ENCODE measurements at regions not wholly inside any gene's neighbourhood (a gene's known extent, or its start where the extent isn't known, plus 50 kb on each side); places are given as distances from the start of the nearest gene placed in this dataset.

GRCh38 chr18:43590182-43590903, 313.1 kb upstream of the SYT4 start:
- no peak overlapping the region for H3K4me3 Mint-ChIP-seq
- H3K36me3 Mint-ChIP-seq (ENCODE audit: low read depth): no peaks in the 10 kb centered on the region
- no peaks in the 10 kb centered on the region for H3K9me3 Mint-ChIP-seq
- no peaks in the 10 kb centered on the region for H3K4me1 Mint-ChIP-seq
- ChIA-PET CTCF (interaction anchor here (1.4 kb wide), 1 partner anchor 1476 kb away, joined by 3 read pairs; no protein-coding TSS in a partner anchor), POLR2A (no interaction called here)
- H3K27ac Mint-ChIP-seq: no peak overlapping the region
- no peaks in the 10 kb centered on the region for H3K27me3 Mint-ChIP-seq
- no peak for DNase-seq

DNA sequence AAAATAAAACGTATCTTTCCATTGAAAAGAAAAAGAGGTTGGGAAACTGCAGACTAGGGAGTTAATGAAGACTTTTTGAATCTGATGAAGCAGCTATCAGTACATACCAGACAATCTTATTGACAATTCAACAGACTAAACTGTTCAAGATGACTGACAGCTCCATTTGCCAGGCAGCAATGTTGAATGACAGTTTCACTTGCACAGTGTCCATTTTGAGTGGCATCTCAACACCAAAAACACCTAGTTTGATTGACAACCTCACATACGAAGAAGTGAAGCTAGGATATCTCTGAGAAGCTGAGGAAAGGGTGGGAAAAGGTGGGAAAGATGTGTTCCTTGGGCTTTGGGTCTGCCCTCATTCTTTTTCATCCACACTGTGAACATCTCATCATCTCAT, 315.0 kb upstream of the SYT4 start:
- CTCF ChIA-PET: interaction anchor here (1.0 kb wide), 1 partner anchor 1478 kb away, joined by 3 read pairs; no protein-coding TSS in a partner anchor
- POLR2A ChIA-PET: no interaction called here

DNA sequence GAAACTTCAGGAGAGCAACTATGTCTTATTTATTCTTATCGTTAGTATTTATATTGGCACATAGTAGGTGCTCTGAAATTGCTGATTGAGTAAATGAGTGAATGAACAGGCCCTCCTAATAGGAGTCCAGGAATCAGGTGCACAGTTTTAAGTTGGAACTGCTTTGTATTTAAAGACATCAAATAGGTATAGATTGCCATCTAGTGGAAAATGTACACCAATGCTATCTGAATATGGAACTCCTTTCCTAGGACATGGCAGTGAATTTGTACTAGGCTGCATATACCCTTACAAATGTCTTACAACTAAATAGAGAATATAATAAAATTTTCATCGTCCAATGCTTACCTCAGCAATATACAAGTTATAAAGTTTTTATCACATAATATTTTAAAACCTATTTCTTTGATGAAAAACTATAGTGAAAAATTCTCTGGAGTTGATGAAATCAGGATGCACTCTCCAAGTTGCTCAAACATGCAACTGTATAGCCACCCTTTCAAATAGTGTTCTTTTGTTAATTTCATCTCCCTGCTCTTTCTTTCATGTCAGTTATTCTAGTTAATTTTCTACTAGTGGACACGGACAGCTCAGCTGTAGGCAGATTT, 318.9 kb upstream of the SYT4 start:
- ChIA-PET POLR2A (no interaction called here), CTCF (no interaction called here)
- Mint-ChIP-seq H3K4me1 (no peaks in the 10 kb centered on the region), H3K27ac (no peak overlapping the region), H3K36me3 (ENCODE audit: low read depth) (no peaks in the 10 kb centered on the region), H3K9me3 (no peaks in the 10 kb centered on the region), H3K4me3 (no peak overlapping the region), H3K27me3 (no peaks in the 10 kb centered on the region)
- DNase-seq: no peak

More for the DNA sequence above, 315.0 kb upstream of the SYT4 start:
- Mint-ChIP-seq H3K4me3 (no peak overlapping the region), H3K4me1 (no peaks in the 10 kb centered on the region), H3K27ac (no peak overlapping the region), H3K36me3 (ENCODE audit: low read depth) (no peaks in the 10 kb centered on the region), H3K9me3 (no peaks in the 10 kb centered on the region), H3K27me3 (no peaks in the 10 kb centered on the region)
- DNase-seq: no peak

GRCh38 chr18:43601432-43601831, 324.1 kb upstream of the SYT4 start:
- CTCF ChIA-PET: no interaction called here
- Mint-ChIP-seq H3K27ac (no peak overlapping the region), H3K4me1 (no peaks in the 10 kb centered on the region), H3K36me3 (ENCODE audit: low read depth) (no peaks in the 10 kb centered on the region), H3K27me3 (no peaks in the 10 kb centered on the region), H3K9me3 (peaks cover 16% of the 10 kb centered on the region), H3K4me3 (no peak overlapping the region)
- POLR2A ChIA-PET: no interaction called here
- DNase-seq: no peak

GRCh38 chr18:43605224-43605623, 327.9 kb upstream of the SYT4 start:
- no peaks in the 10 kb centered on the region for H3K4me1 Mint-ChIP-seq
- DNase-seq: no peak
- H3K4me3 Mint-ChIP-seq: no peak overlapping the region
- H3K36me3 Mint-ChIP-seq (ENCODE audit: low read depth): no peaks in the 10 kb centered on the region
- CTCF ChIA-PET: no interaction called here
- H3K27me3 Mint-ChIP-seq: no peaks in the 10 kb centered on the region
- POLR2A ChIA-PET: no interaction called here
- peaks cover 16% of the 10 kb centered on the region for H3K9me3 Mint-ChIP-seq
- no peak overlapping the region for H3K27ac Mint-ChIP-seq

- Mint-ChIP-seq H3K4me3 (no peak overlapping the region), H3K9me3 (peaks cover 16% of the 10 kb centered on the region), H3K27ac (no peak overlapping the region), H3K27me3 (no peaks in the 10 kb centered on the region), H3K36me3 (ENCODE audit: low read depth) (no peaks in the 10 kb centered on the region), H3K4me1 (no peaks in the 10 kb centered on the region)
- CTCF ChIA-PET: no interaction called here
- DNase-seq: no peak
- POLR2A ChIA-PET: no interaction called here
Observed at GRCh38 chr18:43606795-43607194, 329.5 kb upstream of the SYT4 start.

GRCh38 chr18:43620936-43621335, 343.6 kb upstream of the SYT4 start:
- H3K9me3 Mint-ChIP-seq: no peaks in the 10 kb centered on the region
- DNase-seq: no peak
- no peaks in the 10 kb centered on the region for H3K27me3 Mint-ChIP-seq
- ChIA-PET CTCF (no interaction called here), POLR2A (no interaction called here)
- no peak overlapping the region for H3K4me3 Mint-ChIP-seq
- H3K27ac Mint-ChIP-seq: no peak overlapping the region
- no peaks in the 10 kb centered on the region for H3K36me3 Mint-ChIP-seq (ENCODE audit: low read depth)
- H3K4me1 Mint-ChIP-seq: no peaks in the 10 kb centered on the region

DNA sequence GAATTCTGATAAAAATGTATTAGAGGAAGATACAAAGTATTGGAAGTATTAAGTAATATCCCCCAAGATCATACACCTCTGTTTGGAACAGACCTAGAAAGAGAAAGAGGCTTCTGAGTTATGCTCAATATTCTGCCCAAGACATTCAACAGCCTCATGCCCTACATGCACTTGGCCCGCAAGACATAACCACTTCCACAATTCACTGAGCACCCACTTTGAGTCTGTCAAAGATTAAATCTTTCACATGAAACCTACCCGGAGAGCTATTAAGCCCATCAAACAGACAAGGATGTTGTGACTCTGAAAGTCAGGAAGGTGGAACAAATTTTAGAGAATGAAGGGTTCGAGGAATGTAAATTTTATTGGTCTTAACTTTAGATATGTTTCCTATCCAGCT, 344.7 kb upstream of the SYT4 start:
- H3K27ac Mint-ChIP-seq: no peak overlapping the region
- CTCF ChIA-PET: interaction anchor here (0.5 kb wide), 1 partner anchor 136 kb away, joined by 3 read pairs; no protein-coding TSS in a partner anchor
- H3K9me3 Mint-ChIP-seq: no peaks in the 10 kb centered on the region
- no peaks in the 10 kb centered on the region for H3K36me3 Mint-ChIP-seq (ENCODE audit: low read depth)
- no peak overlapping the region for H3K4me3 Mint-ChIP-seq
- DNase-seq: no peak
- POLR2A ChIA-PET: no interaction called here
- no peaks in the 10 kb centered on the region for H3K4me1 Mint-ChIP-seq
- no peaks in the 10 kb centered on the region for H3K27me3 Mint-ChIP-seq

DNA sequence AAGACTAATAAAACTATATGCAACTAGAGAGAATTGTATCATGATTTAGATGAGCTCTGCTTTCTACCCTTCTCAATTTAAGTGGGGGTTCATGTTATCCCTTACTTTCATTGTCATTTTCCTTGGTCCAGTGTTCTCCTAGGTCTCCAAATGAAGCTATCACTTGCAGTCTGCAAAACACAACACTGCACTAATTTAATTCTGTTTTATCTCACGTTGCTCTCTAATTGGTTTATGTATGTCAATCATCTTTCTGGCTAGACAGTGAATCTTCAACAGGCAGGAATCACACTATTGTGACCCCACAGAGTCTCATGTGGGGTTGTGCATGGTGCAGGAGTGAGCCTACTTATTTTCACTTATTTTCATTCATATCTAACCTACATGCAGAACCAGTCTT, 348.3 kb upstream of the SYT4 start:
- Mint-ChIP-seq H3K36me3 (ENCODE audit: low read depth) (no peaks in the 10 kb centered on the region), H3K9me3 (no peaks in the 10 kb centered on the region), H3K27me3 (no peaks in the 10 kb centered on the region), H3K4me3 (no peak overlapping the region), H3K27ac (no peak overlapping the region), H3K4me1 (no peaks in the 10 kb centered on the region)
- no peak for DNase-seq
- ChIA-PET POLR2A (no interaction called here), CTCF (no interaction called here)

GRCh38 chr18:43627848-43628530, 350.7 kb upstream of the SYT4 start:
- Mint-ChIP-seq H3K36me3 (ENCODE audit: low read depth) (no peaks in the 10 kb centered on the region), H3K4me3 (no peak overlapping the region), H3K27ac (no peak overlapping the region), H3K4me1 (no peaks in the 10 kb centered on the region), H3K27me3 (no peaks in the 10 kb centered on the region), H3K9me3 (no peaks in the 10 kb centered on the region)
- ChIA-PET CTCF (no interaction called here), POLR2A (no interaction called here)
- DNase-seq: no peak

- Mint-ChIP-seq H3K9me3 (no peaks in the 10 kb centered on the region), H3K27ac (no peak overlapping the region), H3K36me3 (ENCODE audit: low read depth) (no peaks in the 10 kb centered on the region), H3K4me3 (no peak overlapping the region), H3K27me3 (no peaks in the 10 kb centered on the region), H3K4me1 (no peaks in the 10 kb centered on the region)
- POLR2A ChIA-PET: no interaction called here
- CTCF ChIA-PET: no interaction called here
- DNase-seq: no peak
Observed at GRCh38 chr18:43634994-43635393, 357.7 kb upstream of the SYT4 start.

DNA sequence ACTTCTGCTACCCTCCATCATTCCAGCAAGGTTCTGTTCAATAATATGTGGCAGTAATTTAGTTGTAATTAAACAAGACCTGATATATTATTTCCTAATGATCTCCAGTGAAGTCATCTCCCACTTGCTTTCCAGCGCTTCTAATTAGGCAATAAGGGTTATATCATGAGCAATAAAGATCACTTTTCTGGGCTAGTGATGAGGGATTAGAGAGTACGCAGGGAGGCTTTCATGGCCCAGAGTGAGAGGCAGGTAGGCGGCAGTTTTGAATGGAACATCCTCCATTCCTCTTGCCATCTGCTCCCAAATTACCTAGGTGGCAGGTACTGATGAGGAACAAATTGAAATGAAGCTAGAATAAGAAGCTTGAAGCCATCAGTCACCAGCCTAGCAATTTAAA, 358.1 kb upstream of the SYT4 start:
- Mint-ChIP-seq H3K27ac (no peak overlapping the region), H3K9me3 (no peaks in the 10 kb centered on the region), H3K36me3 (ENCODE audit: low read depth) (no peaks in the 10 kb centered on the region), H3K4me3 (no peak overlapping the region), H3K27me3 (no peaks in the 10 kb centered on the region), H3K4me1 (no peaks in the 10 kb centered on the region)
- DNase-seq: no peak
- ChIA-PET POLR2A (no interaction called here), CTCF (no interaction called here)

DNA sequence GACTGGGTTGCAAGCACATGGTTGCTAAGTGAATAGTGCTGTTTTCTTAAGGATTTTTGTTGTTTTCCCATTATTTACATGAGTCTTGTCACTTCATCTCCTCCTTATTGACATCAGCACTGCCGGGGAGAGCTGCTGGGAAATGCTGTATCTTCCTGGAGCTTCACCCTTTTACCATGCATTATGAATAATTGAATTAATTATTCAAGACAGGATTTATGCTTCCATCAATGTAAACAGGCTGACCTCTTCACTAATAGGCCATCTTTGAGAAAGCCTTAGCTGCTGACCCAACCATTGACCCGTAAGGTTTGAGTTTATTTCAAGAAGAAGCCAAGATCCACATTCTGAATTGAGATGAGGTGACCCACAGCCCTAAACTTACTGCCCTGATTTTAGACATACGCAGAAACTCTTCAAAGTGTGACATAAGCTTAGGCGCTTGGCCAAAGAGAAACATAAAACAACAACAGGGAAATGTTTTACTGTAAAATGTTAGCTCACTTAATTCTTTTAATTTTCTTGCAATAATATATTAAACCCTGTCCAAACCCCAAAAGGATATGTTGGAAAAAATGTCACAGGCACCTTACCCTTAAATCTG, 365.5 kb upstream of the SYT4 start:
- no peaks in the 10 kb centered on the region for H3K9me3 Mint-ChIP-seq
- H3K27me3 Mint-ChIP-seq: no peaks in the 10 kb centered on the region
- CTCF ChIA-PET: no interaction called here
- H3K36me3 Mint-ChIP-seq (ENCODE audit: low read depth): no peaks in the 10 kb centered on the region
- H3K27ac Mint-ChIP-seq: no peak overlapping the region
- no peak overlapping the region for H3K4me3 Mint-ChIP-seq
- DNase-seq: no peak
- H3K4me1 Mint-ChIP-seq: no peaks in the 10 kb centered on the region
- POLR2A ChIA-PET: no interaction called here
